HG03442 (cell line): ENCODE measurements at regions not wholly inside any gene's neighbourhood (a gene's known extent, or its start where the extent isn't known, plus 50 kb on each side); places are given as distances from the start of the nearest gene placed in this dataset.

Experiments
- ATAC-seq: cut with Tn5 transposase; IDR thresholded peaks from one replicate; pipeline ENCODE4 v1.9.1; 2021; ENCODE audit warnings: mild to moderate bottlenecking, moderate library complexity; ENCODE audit not compliant: unreplicated experiment

DNA sequence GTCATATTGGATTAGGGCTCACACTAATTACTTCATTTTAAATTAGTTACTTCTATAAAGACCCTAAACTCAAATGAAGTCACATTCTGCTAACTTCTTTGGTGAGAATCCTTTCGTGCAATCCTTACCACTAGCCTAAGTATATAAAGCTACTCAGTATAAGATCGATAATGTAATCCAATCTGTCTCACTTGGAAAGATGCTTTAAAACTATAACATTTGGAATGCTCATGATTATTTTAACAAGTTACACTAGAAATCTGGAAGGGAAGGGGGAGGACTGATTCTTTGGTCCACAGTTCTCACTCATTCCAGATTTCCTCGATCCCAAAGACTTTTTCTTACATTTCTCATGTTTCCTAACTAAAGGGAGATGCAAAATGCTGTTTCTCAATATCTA lies 336.4 kb upstream of the SLIT2 start:
- no peak for ATAC-seq

DNA sequence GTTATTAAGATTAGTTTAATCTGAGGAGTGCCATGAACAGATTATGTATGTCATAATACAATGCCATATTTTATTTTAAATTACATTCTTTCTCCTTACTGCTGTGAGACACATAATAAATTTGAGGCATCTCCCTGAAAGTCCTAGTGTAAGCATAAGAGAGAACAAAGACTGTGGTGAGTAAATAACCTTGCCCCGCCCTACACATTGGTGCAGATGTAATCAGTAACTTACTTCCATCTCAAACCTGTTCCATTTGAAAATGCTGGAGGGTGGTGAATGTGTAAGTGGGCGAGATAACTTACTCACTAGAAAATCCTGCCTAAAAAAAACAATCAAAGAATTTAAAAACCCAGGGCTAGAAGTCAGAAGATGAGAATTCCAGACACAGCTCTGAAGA lies 338.1 kb upstream of the SLIT2 start:
- ATAC-seq = no peak

DNA sequence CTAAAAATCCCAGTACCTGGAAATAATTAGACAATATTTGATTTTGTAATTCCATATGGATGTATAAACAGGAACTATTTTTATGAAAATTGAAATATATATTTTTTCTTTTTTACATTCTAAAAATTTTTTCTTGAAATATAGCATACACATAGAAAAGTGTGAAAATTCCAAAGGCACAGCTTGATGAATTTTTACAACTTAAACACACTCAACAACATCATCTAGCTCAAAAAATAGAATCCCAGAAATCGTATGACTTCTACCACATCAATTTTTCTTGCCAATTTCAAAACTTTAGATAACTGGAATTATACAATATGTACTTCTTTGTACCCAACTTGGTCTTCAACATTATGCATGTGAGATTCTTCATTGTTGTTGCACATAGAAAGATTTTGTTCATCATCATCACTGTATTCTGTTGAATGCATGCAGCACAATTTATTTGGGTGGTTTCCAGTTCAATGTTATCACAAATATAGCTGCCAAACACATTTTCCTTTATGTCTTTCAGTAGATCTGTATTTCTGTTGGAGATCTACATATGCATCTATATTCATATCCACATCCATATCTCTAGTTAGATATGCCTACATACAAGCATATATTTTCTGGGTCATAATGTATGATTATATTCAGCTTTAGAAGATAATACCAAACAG lies 340.7 kb upstream of the SLIT2 start:
- ATAC-seq = no peak

DNA sequence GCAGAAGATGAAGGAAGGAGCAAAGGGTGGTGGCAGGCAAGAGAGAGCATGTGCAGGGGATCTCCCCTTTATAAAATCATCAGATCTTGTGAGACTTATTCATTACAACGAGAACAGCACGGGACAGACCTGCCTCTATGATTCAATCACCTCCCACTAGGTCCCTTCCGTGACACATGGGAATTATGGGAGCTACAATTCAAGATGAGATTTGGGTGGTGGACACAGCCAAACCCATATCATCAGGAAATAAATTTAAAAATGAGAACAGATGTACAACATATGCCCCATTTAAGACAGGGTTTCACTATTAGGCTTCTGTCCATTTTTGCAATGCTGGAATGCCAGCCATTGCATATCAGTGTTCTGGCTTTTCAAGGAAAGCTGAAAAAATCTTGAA lies 346.7 kb upstream of the SLIT2 start:
- ATAC-seq = no peak

DNA sequence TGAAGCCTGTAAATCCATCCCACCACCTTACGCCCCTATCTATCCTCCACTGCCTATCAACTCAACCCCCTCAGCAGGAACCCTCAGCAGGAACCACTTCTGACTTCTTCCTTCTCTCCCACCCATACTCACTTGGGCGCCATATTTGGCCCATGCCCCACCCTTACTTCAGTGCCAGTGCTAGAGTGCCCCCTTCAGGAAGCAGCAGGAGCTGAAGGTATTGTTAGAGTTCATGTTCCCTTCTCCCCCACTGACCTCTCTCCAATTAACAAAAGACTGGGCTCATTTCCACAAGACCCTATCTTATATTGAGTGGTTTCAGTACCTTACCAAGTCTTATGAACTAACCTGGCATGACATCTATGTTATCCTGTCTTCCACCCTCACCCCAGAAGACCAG lies 363.1 kb upstream of the SLIT2 start:
- no peak for ATAC-seq

DNA sequence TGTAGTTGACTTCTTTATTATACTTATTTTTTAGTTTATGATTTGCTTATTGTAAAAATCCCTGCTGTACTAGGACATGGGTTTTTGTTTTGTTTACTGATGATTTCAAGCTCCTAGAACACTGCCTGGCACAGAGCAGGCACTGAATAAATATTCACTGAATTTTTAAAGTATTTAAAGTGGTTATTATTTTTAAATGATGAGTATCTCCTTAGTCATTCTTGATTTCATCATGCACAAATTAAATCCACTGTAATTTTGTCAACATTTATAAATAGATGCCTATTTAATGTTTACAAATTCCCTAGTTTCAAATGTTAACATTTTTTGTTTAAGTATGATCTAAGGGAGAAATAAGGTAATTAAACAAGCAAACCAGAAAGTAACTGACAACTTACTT lies 367.9 kb upstream of the SLIT2 start:
- ATAC-seq = no peak

DNA sequence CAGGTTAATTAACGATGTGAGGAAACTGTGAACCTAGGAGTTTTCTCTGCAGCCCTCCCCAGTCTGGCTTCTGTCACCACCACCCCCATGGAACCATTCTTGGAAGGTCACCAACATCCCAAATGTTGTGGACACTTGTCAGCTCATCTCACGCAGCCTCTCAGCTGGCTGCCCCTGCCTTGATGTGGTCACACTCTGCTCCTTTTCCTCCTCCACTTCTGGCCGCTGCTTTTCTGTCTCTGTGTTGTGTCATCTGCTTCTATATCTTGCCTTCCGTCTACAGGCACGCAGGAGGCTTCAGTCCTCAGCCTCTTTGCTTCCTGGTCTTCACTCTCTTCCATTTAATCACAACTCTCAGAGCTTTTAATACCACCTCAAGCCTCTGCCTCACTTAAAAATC lies 371.5 kb upstream of the SLIT2 start:
- no peak for ATAC-seq

DNA sequence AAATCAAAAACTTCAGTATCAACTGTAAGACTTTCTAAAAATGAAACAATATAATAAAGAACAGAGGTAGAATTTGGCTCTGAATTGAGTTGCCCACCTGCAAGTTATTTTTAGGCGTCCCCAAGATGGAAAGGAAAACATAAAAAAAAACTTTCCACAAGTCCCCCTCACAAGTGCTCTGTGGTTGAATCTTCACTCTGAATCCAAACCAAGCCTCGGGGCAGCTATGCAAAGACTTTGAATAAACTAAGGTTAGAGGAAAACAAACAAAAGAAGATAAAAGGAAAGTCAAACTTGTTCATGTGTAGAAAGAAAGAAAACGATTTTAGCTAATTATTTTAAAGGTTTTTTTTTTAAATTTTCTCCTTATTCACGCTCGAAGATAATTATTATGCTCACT lies 372.4 kb upstream of the SLIT2 start:
- ATAC-seq = no peak

DNA sequence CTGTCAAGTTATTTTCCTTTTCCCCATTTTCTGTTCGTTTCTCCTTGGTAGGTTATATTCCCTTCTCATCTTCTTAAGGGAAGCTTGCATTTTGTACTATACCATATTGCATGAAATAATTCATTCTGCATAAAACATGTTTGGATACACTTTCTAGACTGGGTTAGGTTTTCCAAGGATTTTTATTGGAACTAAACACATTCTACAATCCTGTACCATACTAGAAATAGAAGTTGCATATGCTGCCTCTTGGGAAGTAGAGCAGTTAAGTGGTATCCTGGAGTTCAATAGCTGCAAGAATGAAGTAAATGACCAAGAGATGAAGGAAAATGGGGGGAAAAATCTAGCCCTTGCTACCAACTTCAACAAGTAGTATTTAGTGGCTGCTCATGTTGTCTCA lies 393.7 kb upstream of the SLIT2 start:
- ATAC-seq = no peak

DNA sequence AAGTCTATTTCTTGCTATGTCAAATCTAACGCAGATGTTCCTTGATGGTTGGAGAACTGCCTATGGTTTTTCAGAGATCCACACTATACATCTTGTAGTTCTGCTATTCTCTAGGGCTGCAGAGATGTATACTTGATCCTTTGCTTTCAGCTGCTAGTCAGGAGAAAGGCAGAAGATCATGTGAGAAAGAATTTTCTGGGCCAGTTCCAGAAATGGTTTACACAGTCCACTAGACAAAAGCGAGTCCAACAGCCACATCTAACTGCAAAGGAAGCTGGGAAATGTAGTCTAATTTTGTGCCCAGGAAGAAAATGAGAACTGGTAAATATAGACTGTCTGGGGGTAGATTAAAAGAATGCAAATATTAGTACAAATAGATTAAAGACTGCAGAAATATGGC lies 394.3 kb upstream of the SLIT2 start:
- no peak for ATAC-seq

DNA sequence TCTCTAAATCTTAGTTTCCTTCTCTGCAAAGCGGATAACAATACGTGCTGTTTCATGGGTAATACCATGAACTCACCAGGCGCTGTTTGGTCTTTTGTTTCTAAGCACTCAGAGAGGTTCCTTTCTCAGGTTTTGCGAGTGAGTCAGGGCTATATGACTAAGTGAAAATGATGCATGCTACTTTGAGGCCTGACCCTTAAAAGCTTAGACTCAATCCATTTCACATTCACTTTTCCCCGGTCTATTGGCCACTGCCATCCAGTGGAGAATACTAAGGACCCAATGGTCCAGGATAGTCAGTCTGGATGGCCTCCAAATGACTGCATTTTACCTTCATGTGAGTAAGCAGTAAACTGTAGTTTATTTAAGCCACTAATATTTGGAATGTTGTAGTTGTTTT lies 400.8 kb upstream of the SLIT2 start:
- no peak for ATAC-seq

DNA sequence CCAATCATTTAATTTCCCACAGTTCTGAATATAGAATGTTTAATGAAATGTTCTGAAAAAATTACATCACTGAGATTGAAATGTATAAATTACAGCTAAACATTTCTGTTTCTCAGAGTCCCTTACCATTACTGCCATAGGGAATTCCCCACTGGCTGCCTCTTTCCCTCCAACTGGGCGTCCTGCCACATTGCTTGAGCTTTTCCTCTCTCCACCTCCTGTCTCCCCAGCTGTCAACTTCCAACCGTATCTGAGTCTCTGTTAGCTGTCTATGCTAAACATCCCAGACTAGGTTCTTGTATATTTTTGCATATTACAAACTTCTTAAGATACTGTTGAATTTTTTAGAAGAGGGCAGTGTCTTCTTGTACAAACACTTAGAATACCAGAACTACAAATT lies 407.3 kb upstream of the SLIT2 start:
- ATAC-seq = no peak

DNA sequence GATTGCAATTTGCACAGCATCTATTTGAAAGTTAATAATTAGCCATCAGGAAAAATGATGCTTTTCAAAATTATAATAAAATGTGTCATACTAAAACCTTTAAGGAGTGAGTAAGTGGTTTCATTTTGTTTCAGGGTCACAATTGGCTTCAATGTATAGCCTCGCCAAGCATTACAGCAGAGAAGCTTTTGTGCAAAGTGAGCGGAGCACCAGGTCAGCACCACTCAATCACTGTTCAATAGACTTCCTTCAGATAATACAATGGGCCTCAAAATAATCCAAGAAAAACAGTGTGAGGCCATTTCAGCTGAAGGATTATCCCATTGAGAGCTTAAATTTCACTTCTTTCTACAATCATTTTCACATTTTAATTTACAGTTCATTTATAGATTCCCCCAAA lies 409.2 kb upstream of the SLIT2 start:
- ATAC-seq = no peak

DNA sequence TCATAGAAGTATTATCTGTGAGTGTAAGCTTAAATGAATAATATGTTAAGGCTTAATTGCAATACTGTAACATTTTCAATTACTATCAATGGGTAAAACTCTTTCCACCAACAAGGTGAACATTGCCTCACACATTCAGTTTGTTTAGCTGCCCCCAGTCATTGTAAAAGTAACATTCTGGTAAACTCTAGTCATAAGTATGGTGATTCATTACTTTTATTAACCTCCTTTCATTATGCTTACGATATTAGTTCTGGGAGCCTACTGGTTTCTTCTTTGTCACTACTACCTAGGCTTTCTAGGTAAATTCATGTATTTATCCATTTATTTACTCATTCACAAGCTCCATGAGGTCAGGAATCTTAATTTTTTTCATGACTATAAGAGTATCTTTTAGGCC lies 412.8 kb upstream of the SLIT2 start:
- ATAC-seq = no peak

DNA sequence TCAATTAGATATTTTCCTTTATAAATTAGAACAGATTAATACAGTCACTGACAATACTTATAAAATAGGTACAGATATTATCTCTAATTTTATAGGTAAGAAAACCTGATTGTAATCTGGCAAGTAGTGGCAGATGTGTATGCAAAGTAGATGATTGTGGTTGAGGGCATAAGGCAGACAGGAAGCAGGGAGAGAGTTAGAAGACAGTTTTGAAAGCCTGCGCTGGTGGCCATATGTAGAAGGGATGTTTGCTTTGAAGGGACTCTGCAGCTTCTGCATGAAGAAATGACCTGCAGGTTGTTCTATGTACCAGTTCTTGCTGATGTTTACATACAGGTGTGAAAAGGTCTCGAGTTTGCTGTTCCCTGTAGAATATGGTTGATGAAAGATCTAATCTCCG lies 416.3 kb upstream of the SLIT2 start:
- no peak for ATAC-seq

DNA sequence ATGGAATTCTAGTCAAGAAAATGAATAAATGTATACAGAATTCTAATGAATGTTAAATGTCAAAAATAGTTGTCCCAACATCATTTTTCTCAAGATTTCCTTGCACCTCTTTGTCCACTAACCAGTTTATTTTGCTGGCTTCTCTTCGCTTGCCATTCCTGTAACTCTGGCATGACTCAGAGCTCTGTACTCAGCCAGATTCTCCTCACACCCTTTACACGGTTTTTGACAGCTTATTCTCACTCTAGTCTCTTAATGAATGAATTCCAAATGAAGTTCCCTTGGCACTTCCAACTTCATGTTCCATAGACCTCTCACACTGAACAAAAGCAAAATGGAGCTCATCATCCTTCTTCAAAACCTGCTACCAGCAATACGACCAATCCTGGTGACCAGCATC lies 419.3 kb upstream of the SLIT2 start:
- no peak for ATAC-seq

DNA sequence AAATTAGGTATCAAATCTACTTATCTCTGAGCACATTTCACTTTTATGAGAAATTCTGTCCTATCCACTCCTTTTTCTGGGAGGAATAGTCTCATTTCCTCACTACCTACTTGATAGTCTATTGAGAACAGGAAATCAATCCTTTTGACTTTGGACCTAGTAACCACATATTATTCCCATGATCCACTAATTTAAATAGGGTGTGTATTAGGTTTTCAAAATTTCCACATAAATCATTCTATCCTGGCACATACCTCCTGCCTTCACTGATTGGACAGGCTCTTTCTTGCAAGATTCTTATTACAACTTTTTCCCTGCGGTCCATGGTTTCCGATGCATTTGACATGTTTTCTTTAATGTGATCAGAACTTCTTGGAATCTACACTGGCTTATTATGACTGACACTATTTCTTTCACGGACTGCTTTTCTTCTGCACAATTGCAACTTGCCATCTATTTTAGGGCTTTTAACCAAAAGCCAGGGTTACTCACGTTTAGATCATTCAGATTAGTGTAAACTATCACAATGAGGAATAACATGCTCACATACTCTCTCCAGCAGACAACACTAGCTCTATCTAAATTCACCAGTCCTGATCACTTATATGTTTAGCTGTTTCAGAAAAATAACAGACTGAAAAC lies 419.9 kb upstream of the SLIT2 start:
- no peak for ATAC-seq

DNA sequence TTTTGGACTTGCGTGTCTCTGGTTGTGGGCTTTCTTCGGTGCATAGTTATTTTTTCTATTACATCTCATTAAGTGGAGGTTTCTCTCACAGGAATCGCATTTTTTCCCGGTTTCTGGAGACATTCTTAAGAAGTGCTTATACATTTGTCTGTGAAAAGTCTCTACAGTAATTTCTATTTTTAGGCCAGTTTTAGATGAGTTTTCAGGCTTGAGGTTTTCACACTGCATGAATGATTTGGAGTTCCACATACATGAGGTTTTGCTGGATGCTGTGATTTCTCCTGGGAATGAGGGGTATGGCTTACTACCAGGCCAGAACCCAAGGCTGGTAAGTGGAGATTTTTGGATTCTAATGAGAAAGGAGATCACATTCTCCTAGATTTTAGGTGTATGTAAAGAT lies 422.6 kb upstream of the SLIT2 start:
- ATAC-seq = no peak

DNA sequence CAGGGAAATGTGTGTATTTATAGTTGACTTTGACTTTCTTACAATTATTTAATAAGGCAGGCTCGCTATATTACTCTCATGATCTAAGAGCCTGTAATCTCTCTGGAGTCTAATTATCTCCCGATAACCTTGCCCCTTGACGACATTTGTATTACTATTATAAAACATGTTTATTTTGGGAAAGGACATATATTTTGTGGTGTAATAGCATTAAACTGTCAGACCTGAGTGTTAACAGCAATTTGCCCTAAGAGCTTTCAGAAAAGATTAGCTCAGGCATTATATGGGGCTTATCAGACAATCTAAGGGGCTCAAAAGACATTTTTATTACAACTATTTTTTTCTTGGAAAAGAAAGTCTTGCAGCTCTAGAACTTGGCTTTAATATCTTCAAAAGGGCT lies 427.9 kb upstream of the SLIT2 start:
- no peak for ATAC-seq

DNA sequence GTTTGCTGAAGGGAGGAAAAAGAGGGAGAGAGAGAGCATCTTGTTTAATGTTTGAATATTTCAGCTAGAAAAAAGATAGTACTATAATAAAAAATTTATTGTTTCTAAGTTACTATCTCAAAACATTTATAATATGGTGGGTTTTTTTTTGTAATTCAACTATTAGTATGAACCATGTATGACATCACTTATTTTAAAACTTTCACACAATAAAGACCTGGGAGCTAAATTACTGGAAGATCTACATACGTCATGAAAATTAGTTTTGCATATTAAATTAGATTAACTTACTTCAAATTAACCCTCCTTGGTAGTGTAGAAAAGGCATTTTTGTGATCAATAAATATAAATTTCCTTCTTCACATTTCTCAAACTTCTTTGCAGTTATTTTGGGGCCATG lies 432.0 kb upstream of the SLIT2 start:
- no peak for ATAC-seq

DNA sequence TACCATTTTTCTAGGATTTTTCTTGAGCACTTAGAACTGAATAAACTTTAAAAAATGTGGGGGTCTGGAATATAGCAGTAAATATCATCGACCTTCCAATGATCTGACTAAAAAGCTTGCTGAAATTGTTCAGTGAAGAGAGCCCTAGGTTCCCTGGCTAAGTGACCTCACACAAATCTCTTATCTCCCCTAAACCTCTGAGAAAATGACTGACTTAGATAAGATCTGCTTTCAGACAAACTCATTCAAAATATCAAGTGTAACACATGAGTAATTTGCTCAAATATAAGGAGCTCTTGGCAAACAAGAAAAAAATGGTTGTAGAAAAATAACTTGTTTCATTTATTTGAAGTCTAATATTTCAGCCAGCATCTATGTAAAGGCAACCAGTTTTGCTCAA lies 441.7 kb upstream of the SLIT2 start:
- no peak for ATAC-seq

DNA sequence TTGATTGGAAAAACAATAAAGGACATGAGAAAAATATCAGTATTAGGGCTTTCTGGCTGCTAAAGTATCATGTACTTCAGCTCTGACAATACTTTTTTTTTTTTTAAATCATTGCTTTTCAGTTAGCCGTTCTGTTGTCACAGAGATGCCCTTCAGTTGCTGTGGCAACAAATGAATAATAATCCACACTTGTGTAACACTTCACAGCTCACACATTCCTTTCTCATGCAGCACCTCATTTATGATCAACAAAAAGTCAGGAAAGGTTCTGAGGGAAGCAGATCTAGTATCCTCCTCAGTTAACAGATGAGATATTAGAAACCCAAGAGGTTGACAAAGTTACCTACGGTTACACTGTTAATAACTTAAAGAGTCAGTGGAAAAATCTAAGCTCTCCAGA lies 444.2 kb upstream of the SLIT2 start:
- no peak for ATAC-seq

DNA sequence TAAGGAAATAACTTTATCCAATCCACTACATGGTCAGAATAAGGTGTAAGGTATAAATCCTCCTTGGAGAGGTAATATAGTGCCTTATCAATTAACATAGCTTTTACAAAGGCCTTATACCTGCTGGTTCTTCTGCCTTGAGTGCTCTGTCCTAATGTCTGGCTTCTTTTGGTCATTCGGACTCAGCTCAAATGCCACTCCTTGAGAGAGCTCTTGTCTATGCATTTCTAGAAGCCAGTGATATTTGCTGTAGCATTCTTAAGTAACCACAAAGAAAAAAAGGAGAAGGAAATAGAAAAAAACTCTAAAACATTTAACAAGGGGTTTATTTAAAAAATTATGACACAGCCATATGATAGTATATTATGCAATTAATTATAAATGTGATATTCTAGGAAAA lies 444.8 kb upstream of the SLIT2 start:
- no peak for ATAC-seq
